ENCODE measurements at regions not wholly inside any gene's neighbourhood (a gene's known extent, or its start where the extent isn't known, plus 50 kb on each side); places are given as distances from the start of the nearest gene placed in this dataset.
"Not testable (repeated sequence)": the region's sequence is repeated elsewhere in the genome, so short reads cannot be mapped to it uniquely, and the experiment has no call there.

DNA sequence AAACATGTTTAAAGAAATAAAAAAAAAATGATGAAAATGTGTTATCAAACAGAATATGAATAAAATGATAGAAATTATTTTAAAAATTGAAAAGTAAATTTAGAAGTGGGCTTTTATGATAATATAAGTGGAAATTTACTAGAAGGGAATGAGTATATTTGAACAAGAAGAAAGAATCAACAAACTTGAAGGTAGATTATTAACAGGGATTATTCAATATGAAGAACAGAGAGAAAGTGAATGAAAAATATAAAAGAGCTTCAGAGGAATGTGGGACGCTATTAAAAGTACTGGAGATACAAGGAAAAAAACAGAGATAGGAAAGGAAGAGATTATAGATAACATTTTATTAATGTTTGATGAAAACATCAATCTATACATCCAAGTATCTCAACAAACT lies 1014.4 kb upstream of the CITED2 start:
- no peak for DNase-seq

DNA sequence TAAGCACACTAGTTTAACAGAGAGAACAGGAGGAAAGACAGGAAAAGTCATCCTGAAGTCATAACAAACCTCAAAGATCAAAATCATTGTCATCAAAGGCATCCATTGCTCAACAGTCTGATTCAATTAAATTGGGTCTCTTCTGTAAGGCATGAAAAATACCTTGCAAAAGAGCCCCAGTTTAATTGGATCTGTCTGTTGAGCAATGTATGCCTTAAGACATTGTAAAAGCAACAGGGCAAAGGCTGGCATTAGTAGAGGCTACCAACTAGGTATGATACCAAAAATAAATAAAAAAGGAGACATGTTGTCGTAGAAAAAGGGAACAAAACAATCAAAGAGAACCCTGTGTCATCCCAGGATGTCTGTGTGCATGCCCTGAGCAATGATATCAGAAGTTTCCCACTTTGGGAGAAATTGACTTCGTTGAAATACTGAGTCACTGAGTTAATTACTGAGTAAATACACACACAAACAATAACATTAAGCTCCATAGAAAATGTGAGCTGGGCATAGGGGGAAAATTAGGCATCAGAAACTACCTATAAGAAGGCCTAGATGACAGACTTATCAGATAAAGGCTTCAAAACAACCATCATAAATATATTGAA lies 1013.8 kb upstream of the CITED2 start:
- no peak for DNase-seq

- DNase-seq: no peak
These were observed 1011.2 kb upstream of the CITED2 start for GRCh38 chr6:140385679-140386078.

- no peak for DNase-seq
These were observed 1007.9 kb upstream of the CITED2 start for GRCh38 chr6:140382355-140382754.

GRCh38 chr6:140380427-140381218 lies 1006.2 kb upstream of the CITED2 start:
- DNase-seq: no peak

GRCh38 chr6:140379919-140380318 lies 1005.5 kb upstream of the CITED2 start:
- DNase-seq: no peak

DNA sequence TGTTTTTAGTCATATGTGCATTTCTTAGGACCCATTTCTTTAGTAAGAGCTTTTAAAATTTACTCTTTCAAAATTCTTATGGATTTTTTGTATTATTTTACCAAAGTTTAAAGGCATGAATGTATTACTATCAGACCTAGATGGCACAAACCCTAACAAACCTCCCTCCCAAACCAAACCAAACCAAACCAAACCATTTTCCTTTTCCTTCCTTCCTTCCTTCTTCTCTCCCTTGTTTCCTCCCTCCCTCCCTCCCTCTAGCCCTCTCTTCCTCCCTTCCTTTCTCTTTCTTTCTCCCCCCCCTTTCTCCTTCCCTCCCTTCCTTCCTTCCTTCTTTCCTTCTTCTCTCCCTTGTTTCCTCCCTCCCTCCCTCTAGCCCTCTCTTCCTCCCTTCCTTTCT lies 1001.8 kb upstream of the CITED2 start:
- DNase-seq: no peak

DNA sequence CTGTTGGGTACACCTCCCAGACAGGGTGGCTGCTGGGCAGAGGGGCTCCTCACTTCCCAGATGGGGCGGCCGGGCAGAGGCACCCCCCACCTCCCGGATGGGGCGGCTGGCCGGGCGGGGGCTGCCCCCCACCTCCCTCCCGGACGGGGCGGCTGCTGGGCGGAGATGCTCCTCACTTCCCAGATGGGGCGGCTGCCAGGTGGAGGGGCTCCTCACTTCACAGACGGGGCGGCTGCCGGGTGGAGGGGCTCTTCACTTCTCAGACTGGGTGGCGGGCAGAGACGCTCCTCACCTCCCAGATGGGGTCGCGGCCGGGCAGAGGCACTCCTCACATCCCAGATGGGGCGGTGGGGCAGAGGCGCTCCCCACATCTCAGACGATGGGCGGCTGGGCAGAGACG lies 999.3 kb upstream of the CITED2 start:
- DNase-seq: not testable (repeated sequence)

DNA sequence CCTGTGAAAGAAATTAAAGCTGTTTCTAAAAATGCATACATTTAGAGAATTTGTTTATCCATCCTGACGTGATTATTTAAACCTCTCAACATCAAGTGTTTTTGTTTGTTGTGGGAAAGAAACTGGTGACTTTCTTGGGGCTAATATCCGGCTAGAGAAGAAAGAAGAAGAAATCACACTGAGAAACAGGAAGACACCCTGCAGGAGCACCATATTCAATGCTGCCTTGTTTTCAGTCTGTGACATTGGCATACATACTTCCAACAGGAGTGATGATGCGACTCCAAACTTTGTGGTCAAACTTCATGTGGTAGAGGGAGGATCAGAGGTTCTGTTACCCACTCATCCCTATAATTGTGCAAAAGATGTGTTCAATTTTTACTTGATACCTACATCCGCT lies 997.6 kb upstream of the CITED2 start:
- no peak for DNase-seq

- no peak for DNase-seq
These were observed 996.8 kb upstream of the CITED2 start for GRCh38 chr6:140370976-140371870.

DNA sequence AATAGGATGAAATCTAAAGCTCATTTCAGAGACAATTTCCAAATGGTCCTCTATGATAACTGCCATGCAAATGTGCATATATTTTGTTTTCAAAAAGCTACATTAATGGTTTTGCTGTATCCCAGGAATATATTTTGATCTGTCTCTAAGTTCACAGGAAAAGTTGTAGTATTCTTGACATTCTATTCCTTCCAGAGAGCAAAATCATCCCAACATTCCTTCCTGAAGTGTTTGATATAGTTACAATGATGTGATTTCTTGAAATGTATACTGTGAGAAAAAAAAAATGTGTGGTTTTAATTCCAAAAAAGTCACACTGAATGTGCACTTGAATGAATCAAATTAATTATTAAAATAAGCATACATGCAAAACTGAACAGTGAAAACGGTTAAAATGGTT lies 996.0 kb upstream of the CITED2 start:
- DNase-seq: no peak

GRCh38 chr6:140366991-140367390 lies 992.5 kb upstream of the CITED2 start:
- no peak for DNase-seq

DNA sequence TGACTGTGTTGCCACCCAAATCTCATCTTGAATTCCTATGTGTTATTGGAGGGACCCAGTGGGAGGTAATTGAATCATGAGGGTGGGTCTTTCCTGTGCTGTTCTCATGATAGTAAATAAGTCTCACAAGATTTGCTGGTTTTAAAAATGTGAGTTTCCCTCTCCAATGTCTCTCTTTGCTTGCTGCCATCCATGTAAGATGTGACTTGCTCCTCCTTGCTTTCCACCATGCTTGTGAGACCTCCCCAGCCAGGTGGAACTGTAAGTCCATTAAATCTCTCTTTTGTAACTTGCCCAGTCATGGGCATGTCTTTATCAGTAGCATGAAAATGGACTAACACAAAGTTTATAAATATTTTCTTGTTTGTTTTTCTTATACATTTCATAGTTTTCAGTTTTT lies 990.5 kb upstream of the CITED2 start:
- no peak for DNase-seq

- DNase-seq: no peak
These were observed 986.2 kb upstream of the CITED2 start for GRCh38 chr6:140360651-140361050.

DNA sequence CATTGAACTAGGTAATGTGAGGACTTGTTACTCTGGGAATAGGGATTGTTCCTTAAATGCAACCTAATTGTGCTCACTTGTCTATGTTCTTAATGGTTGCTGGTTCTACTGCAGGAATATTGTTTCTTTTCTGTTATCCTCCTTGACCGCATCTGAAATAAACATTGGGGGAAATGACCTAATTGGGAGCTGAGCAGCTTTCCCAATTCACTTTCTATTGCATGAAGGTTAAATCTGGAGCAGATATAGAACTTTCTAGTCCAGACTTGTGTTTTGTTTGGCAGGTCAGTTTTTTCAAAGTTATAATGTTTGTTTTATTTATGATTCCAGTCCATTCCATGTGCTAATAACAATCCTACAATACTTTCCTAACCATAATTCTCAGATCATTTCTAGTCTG lies 981.0 kb upstream of the CITED2 start:
- no peak for DNase-seq

DNA sequence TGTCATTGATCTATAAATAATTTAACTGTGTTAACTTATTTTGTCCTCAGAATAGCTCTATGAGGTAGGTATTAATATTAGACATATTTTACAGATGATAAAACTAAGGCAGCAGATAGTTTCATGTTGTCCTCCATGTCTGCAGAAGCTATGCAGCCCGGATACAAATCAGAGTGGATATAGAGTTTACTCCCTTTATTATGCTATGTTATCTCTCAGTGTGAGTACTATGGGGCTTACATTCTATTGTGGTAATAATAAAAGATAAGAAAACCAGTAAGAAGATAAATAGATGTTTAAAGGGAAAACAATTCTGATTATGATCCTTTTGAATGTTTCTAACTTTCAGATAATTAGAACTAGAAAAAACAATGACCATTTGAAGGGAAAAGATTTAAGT lies 979.8 kb upstream of the CITED2 start:
- DNase-seq: no peak

- DNase-seq: no peak
These were observed 979.1 kb upstream of the CITED2 start for GRCh38 chr6:140353536-140353935.

GRCh38 chr6:140346428-140346827 lies 972.0 kb upstream of the CITED2 start:
- no peak for DNase-seq

- no peak for DNase-seq
These were observed 971.5 kb upstream of the CITED2 start for GRCh38 chr6:140345935-140346334.

- DNase-seq: no peak
These were observed 969.9 kb upstream of the CITED2 start for GRCh38 chr6:140344142-140344913.

DNA sequence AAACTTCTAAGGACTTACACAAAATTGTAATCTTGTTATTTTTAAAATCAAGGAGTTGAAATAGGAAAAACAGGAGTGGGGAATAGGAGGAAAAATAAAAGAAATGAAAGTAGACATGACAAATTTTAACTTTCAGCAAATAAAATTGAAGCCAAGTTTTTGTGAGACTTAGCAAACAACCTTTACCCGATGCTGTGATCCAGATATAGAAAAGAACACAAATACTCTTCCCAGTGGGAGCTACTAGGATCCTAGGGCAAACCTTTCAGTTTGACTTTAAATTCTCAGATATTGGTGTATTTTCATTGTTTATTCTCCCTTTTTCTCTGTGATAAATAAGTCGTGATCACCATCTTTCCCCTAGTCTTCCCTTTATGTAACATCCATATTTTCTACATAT lies 968.7 kb upstream of the CITED2 start:
- DNase-seq: no peak

- DNase-seq: no peak
These were observed 966.8 kb upstream of the CITED2 start for GRCh38 chr6:140341272-140341671.

DNA sequence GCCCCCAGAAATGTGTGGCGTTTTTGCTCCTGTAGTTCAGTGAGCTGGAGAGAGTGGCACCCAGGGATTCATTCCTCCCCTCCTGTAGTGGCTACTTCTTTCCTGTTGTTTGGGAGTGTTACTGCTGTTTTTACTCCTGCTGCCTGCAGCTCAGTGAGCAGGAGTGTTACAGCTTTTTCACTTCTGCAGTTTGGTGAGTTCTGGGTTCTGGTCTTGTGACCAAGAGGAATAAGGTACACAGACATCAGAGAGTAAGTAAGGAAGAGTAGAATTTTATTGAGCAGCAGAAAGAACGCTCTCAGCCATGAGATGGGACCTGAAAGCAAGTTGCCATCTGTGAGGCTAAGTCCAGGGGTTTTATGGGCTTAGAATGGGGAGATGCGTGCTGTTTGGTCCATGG lies 966.3 kb upstream of the CITED2 start:
- DNase-seq: no peak
